MCF 10A (cell line): ENCODE measurements at regions not wholly inside any gene's neighbourhood (a gene's known extent, or its start where the extent isn't known, plus 50 kb on each side); places are given as distances from the start of the nearest gene placed in this dataset.

Source experiments
- BruUV-seq: library from RNA; stranded (reverse); fragments of 400-500 nt; replicated peaks from 2 replicates; lab custom pipeline; 2021; lab: Mats Ljungman, UMichigan
- CTCF ChIA-PET: fragments of 300-600 bp; sonication (Branson Sonifier 250); formaldehyde crosslinking; extraction: SDS; loops from one replicate; lab custom pipeline; 2021; ENCODE audit warnings: antibody characterized with exemption, inconsistent platforms; lab: Yijun Ruan, JAX
- POLR2A ChIA-PET: fragments of 300-600, 350-650 bp; sonication (Branson Sonifier 250); formaldehyde crosslinking; extraction: SDS; loops from one replicate; lab custom pipeline; 2020; ENCODE audit warnings: antibody characterized with exemption, inconsistent platforms; lab: Yijun Ruan, JAX
- DNase-seq: peaks from one replicate; pipeline ENCODE4 v3.0.0-alpha.2; 2018; ENCODE audit not compliant: unreplicated experiment
- H3K27ac Mint-ChIP-seq: one replicate; pipeline ENCODE4 v1.8.0; 2022; ENCODE audit warnings: mild to moderate bottlenecking, low read depth, mixed read lengths; ENCODE audit not compliant: unreplicated experiment
- H3K27me3 Mint-ChIP-seq: one replicate; pipeline ENCODE4 v1.8.0; 2022; ENCODE audit warnings: mixed read lengths; ENCODE audit not compliant: insufficient read depth, unreplicated experiment
- H3K36me3 Mint-ChIP-seq: one replicate; pipeline ENCODE4 v1.8.0; 2022; ENCODE audit warnings: mild to moderate bottlenecking, moderate library complexity, mixed read lengths; ENCODE audit not compliant: insufficient read depth, unreplicated experiment
- H3K4me1 Mint-ChIP-seq: one replicate; pipeline ENCODE4 v1.8.0; 2022; ENCODE audit warnings: mixed read lengths; ENCODE audit not compliant: insufficient read depth, unreplicated experiment
- H3K4me3 Mint-ChIP-seq: one replicate; pipeline ENCODE4 v1.8.0; 2022; ENCODE audit warnings: mild to moderate bottlenecking, moderate library complexity, mixed read lengths; ENCODE audit not compliant: unreplicated experiment
- H3K9me3 Mint-ChIP-seq: one replicate; pipeline ENCODE4 v1.8.0; 2022; ENCODE audit warnings: mixed read lengths; ENCODE audit not compliant: unreplicated experiment
- intact Hi-C: fragments of 100-400 bp; cut with micrococcal nuclease; formaldehyde crosslinking; loops from 2 replicates; pipeline ENCODE4 v1.14.1; 2022
- TF ChIP-seq, protein P1 (sequence below): fragments of 200-600 bp; IDR thresholded peaks from one replicate; pipeline ENCODE4 v1.8.0; 2022; ENCODE audit warnings: antibody characterized with exemption, mild to moderate bottlenecking; ENCODE audit not compliant: unreplicated experiment

DNA sequence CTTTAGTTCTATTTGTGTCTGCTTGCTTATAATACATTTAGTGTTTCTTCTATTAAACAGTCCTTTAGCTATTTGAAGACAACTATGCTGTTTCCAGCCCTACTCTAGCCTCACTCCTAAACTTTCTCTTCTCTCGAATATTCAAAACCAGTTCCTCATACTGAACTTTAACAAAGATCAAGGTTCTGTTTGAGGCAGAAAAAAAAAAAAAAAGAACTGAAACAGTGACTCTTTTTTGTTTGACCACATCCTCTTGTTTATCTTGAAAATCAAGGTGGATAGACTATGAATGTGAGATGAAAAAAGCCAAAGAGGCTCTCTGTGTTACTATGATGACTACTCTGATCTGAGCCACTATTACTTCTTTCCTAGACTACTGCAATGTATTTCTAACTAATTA lies 154.3 kb downstream of the ZNF365 start:
- no peak for DNase-seq
- TF ChIP-seq, protein P1, sequence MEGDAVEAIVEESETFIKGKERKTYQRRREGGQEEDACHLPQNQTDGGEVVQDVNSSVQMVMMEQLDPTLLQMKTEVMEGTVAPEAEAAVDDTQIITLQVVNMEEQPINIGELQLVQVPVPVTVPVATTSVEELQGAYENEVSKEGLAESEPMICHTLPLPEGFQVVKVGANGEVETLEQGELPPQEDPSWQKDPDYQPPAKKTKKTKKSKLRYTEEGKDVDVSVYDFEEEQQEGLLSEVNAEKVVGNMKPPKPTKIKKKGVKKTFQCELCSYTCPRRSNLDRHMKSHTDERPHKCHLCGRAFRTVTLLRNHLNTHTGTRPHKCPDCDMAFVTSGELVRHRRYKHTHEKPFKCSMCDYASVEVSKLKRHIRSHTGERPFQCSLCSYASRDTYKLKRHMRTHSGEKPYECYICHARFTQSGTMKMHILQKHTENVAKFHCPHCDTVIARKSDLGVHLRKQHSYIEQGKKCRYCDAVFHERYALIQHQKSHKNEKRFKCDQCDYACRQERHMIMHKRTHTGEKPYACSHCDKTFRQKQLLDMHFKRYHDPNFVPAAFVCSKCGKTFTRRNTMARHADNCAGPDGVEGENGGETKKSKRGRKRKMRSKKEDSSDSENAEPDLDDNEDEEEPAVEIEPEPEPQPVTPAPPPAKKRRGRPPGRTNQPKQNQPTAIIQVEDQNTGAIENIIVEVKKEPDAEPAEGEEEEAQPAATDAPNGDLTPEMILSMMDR: no peak
- intact Hi-C loops: no loop called here
- Mint-ChIP-seq H3K4me3 (no peak overlapping the region), H3K36me3 (no peaks in the 10 kb centered on the region), H3K4me1 (no peaks in the 10 kb centered on the region), H3K27ac (no peak overlapping the region), H3K9me3 (peaks cover 7% of the 10 kb centered on the region), H3K27me3 (no peaks in the 10 kb centered on the region)
- POLR2A ChIA-PET: no interaction called here
- CTCF ChIA-PET: interaction anchor here (1.2 to 1.6 kb wide), 2 partner anchors 14 to 65 kb away, joined by 3 to 4 read pairs; no protein-coding TSS in a partner anchor
- BruUV-seq: no TSS peak

DNA sequence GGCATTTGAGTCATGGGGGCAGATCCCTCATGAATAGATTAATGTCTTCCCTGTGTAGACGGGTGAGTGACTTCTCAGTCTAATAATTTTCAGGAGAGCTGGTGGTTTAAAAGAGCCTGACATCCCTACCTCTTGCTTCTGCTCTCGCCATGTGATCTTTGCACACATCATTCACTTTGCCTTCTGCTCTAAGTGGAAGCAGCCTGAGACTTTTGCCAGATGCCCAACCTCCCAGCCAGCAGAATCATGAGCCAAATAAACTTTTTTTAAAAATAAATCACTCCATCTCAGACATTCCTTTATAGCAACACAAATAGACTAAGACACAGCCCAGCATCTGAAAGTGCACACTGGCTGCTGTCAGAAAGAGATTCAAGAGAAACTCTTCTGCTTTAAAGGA lies 155.2 kb downstream of the ZNF365 start:
- no peak for DNase-seq
- no TSS peak for BruUV-seq
- intact Hi-C loops: no loop called here

GRCh38 chr10:62534031-62534430 lies 159.9 kb downstream of the ZNF365 start:
- CTCF ChIA-PET: interaction anchor here (0.5 to 0.7 kb wide), 5 partner anchors 34 to 1147 kb away, joined by 3 to 4 read pairs (median 3); no protein-coding TSS in a partner anchor
- no TSS peak for BruUV-seq
- no peaks in the 10 kb centered on the region for H3K36me3 Mint-ChIP-seq
- no peaks in the 10 kb centered on the region for H3K9me3 Mint-ChIP-seq
- H3K27me3 Mint-ChIP-seq: no peaks in the 10 kb centered on the region
- POLR2A ChIA-PET: interaction anchor here (0.7 kb wide), 1 partner anchor 8 kb away, joined by 3 read pairs; no protein-coding TSS in a partner anchor
- H3K27ac Mint-ChIP-seq: no peak overlapping the region
- intact Hi-C loops: no loop called here
- DNase-seq: no peak
- no peaks in the 10 kb centered on the region for H3K4me1 Mint-ChIP-seq
- no peak overlapping the region for H3K4me3 Mint-ChIP-seq
- TF ChIP-seq, protein P1: no peak

More for the DNA sequence above, 155.2 kb downstream of the ZNF365 start:
- H3K27me3 Mint-ChIP-seq: no peaks in the 10 kb centered on the region
- no peaks in the 10 kb centered on the region for H3K36me3 Mint-ChIP-seq
- no peak overlapping the region for H3K27ac Mint-ChIP-seq
- ChIA-PET POLR2A (no interaction called here), CTCF (interaction anchor here (0.6 to 1.6 kb wide), 2 partner anchors 34 to 64 kb away, joined by 3 to 4 read pairs; no protein-coding TSS in a partner anchor)
- peaks cover 7% of the 10 kb centered on the region for H3K9me3 Mint-ChIP-seq
- TF ChIP-seq, protein P1: no peak
- H3K4me3 Mint-ChIP-seq: no peak overlapping the region
- H3K4me1 Mint-ChIP-seq: no peaks in the 10 kb centered on the region

GRCh38 chr10:62538606-62539005 lies 164.4 kb downstream of the ZNF365 start:
- DNase-seq: no peak
- ChIA-PET POLR2A (no interaction called here), CTCF (no interaction called here)
- no peaks in the 10 kb centered on the region for H3K9me3 Mint-ChIP-seq
- no TSS peak for BruUV-seq
- TF ChIP-seq, protein P1: no peak
- H3K27ac Mint-ChIP-seq: no peak overlapping the region
- no peak overlapping the region for H3K4me3 Mint-ChIP-seq
- H3K27me3 Mint-ChIP-seq: no peaks in the 10 kb centered on the region
- H3K4me1 Mint-ChIP-seq: no peaks in the 10 kb centered on the region
- intact Hi-C loops: no loop called here
- no peaks in the 10 kb centered on the region for H3K36me3 Mint-ChIP-seq
